Dendritic cell treated with granulocyte-macrophage colony-stimulating factor and Interleukin-4, amounts not matched to agents 40 ng/mL and 50 ng/mL, for 4 days (primary cell): ENCODE measurements at regions not wholly inside any gene's neighbourhood (a gene's known extent, or its start where the extent isn't known, plus 50 kb on each side); places are given as distances from the start of the nearest gene placed in this dataset.

ENCODE experiments used
- H3K27ac Mint-ChIP-seq: one replicate; pipeline ENCODE4 v1.8.0; 2022; ENCODE audit warnings: mild to moderate bottlenecking, mixed read lengths
- H3K27me3 Mint-ChIP-seq: one replicate; pipeline ENCODE4 v1.8.0; 2022; ENCODE audit warnings: mild to moderate bottlenecking, mixed read lengths
- H3K36me3 Mint-ChIP-seq: one replicate; pipeline ENCODE4 v1.8.0; 2022; ENCODE audit warnings: low read depth, mixed read lengths
- H3K4me1 Mint-ChIP-seq: one replicate; pipeline ENCODE4 v1.8.0; 2022; ENCODE audit warnings: low read depth, mixed read lengths
- H3K4me3 Mint-ChIP-seq: one replicate; pipeline ENCODE4 v1.8.0; 2022; ENCODE audit warnings: mild to moderate bottlenecking, moderate library complexity, mixed read lengths
- H3K9me3 Mint-ChIP-seq: one replicate; pipeline ENCODE4 v1.8.0; 2022; ENCODE audit warnings: mixed read lengths
- intact Hi-C: fragments of 100-400 bp; cut with micrococcal nuclease; formaldehyde crosslinking; loops from one replicate; pipeline ENCODE4 v1.15.0; 2022

- intact Hi-C loops: no loop called here
- Mint-ChIP-seq H3K4me3 (no peak overlapping the region), H3K9me3 (no peaks in the 10 kb centered on the region), H3K36me3 (no peaks in the 10 kb centered on the region), H3K27ac (no peak overlapping the region), H3K27me3 (no peaks in the 10 kb centered on the region), H3K4me1 (no peaks in the 10 kb centered on the region)
These were observed 615.5 kb upstream of the ADAMTS5 start for GRCh38 chr21:27582246-27582947.

DNA sequence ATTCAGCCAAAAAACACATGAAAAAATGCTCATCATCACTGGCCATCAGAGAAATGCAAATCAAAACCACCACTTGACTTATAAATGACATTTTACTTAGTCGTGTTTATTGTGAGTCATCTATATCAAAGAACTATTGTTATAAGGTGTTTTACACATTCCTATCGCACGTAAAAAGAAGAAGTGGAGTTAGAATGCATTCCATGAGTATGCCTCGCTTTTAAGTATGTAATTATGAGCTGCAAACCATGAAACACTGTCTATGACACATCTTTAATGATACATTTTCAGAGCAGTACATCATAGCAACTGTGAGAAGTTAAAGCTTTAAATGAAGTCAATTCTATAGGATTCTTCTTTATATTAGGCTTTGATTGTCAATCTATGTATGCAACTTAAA lies 614.3 kb upstream of the ADAMTS5 start:
- H3K4me3 Mint-ChIP-seq: no peak overlapping the region
- no peaks in the 10 kb centered on the region for H3K4me1 Mint-ChIP-seq
- intact Hi-C loops: no loop called here
- H3K9me3 Mint-ChIP-seq: no peaks in the 10 kb centered on the region
- H3K27ac Mint-ChIP-seq: no peak overlapping the region
- H3K36me3 Mint-ChIP-seq: no peaks in the 10 kb centered on the region
- no peaks in the 10 kb centered on the region for H3K27me3 Mint-ChIP-seq

DNA sequence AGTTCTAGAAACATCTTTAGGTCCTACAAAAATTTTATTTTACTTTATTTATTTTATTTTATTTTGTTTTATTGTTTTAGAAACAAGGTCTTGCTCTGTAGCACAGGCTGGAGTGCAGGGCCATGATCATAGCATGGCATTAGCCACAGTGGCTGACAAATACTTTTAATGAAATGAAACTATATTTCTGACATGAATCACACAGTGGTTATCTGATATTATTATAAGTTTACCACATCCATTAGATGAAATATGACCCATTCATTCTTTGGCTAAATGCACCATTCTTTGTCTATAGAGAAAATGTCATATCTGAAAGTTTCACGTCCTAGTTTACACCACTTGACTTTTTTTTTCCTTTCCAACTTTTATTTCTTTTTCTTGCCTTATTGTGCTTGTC lies 613.4 kb upstream of the ADAMTS5 start:
- Mint-ChIP-seq H3K36me3 (no peaks in the 10 kb centered on the region), H3K27me3 (no peaks in the 10 kb centered on the region), H3K27ac (no peak overlapping the region), H3K4me3 (no peak overlapping the region), H3K4me1 (no peaks in the 10 kb centered on the region), H3K9me3 (no peaks in the 10 kb centered on the region)
- intact Hi-C loops: no loop called here

- intact Hi-C loops: no loop called here
- H3K4me1 Mint-ChIP-seq: no peaks in the 10 kb centered on the region
- no peaks in the 10 kb centered on the region for H3K9me3 Mint-ChIP-seq
- no peak overlapping the region for H3K27ac Mint-ChIP-seq
- no peaks in the 10 kb centered on the region for H3K36me3 Mint-ChIP-seq
- no peaks in the 10 kb centered on the region for H3K27me3 Mint-ChIP-seq
- no peak overlapping the region for H3K4me3 Mint-ChIP-seq
These were observed 611.9 kb upstream of the ADAMTS5 start for GRCh38 chr21:27578741-27579265.

GRCh38 chr21:27572696-27573095 lies 605.8 kb upstream of the ADAMTS5 start:
- Mint-ChIP-seq H3K27me3 (no peaks in the 10 kb centered on the region), H3K4me1 (no peaks in the 10 kb centered on the region), H3K9me3 (no peaks in the 10 kb centered on the region), H3K27ac (no peak overlapping the region), H3K36me3 (no peaks in the 10 kb centered on the region), H3K4me3 (no peak overlapping the region)
- intact Hi-C loops: no loop called here

DNA sequence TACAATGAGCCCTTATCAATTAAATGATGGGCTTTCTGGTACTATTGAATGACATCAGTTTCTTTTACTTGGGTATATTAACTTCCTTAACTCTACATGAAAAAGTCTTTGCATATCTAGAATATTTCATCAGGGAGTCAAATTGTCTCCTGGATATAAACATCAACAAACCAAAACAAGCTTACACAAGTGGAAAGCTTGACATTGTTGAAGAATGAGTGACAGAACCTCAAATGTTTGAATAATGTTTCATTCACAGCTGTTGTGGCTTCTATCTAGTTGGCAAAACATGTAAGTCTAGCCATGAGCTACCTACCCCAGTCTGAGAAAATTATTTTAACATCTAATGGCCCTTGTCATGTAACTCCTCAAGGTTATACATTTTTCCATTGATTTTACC lies 604.8 kb upstream of the ADAMTS5 start:
- Mint-ChIP-seq H3K4me3 (no peak overlapping the region), H3K4me1 (no peaks in the 10 kb centered on the region), H3K27me3 (no peaks in the 10 kb centered on the region), H3K27ac (no peak overlapping the region), H3K9me3 (no peaks in the 10 kb centered on the region), H3K36me3 (no peaks in the 10 kb centered on the region)
- intact Hi-C loops: no loop called here

DNA sequence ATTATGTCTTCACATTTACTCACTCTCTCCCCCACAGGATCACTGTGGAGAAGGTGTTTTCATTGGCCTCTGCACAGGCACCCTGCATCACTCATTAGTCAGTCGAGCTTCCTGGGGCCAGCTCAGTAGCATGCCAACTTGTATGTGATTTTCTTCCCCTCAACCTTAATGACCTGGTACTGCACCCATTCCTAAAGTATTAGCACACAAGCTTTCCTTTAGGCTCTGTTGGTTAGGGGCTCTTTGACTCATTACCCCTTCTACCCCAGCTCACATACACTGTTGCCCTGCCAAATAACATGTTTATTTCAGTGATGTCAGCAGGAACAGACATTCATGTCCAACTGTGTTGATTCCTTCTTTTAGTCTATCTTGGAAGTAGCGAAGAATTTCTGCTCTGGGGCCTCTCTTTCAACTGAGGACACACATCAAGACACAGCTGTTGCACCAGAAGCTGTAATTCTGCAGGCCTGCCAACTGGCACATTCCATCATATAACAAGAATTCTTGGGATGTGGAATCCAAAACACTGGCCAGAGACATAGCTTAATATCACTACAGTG lies 603.5 kb upstream of the ADAMTS5 start:
- no peaks in the 10 kb centered on the region for H3K27me3 Mint-ChIP-seq
- no peaks in the 10 kb centered on the region for H3K36me3 Mint-ChIP-seq
- H3K9me3 Mint-ChIP-seq: no peaks in the 10 kb centered on the region
- intact Hi-C loops: no loop called here
- no peak overlapping the region for H3K27ac Mint-ChIP-seq
- H3K4me1 Mint-ChIP-seq: no peaks in the 10 kb centered on the region
- H3K4me3 Mint-ChIP-seq: no peak overlapping the region

- no peak overlapping the region for H3K27ac Mint-ChIP-seq
- no peaks in the 10 kb centered on the region for H3K36me3 Mint-ChIP-seq
- intact Hi-C loops: no loop called here
- no peaks in the 10 kb centered on the region for H3K9me3 Mint-ChIP-seq
- no peaks in the 10 kb centered on the region for H3K4me1 Mint-ChIP-seq
- no peak overlapping the region for H3K4me3 Mint-ChIP-seq
- H3K27me3 Mint-ChIP-seq: no peaks in the 10 kb centered on the region
These were observed 602.9 kb upstream of the ADAMTS5 start for GRCh38 chr21:27569831-27570230.

- Mint-ChIP-seq H3K9me3 (no peaks in the 10 kb centered on the region), H3K27ac (no peak overlapping the region), H3K4me1 (no peaks in the 10 kb centered on the region), H3K27me3 (no peaks in the 10 kb centered on the region), H3K4me3 (no peak overlapping the region), H3K36me3 (no peaks in the 10 kb centered on the region)
- intact Hi-C loops: no loop called here
These were observed 602.2 kb upstream of the ADAMTS5 start for GRCh38 chr21:27569091-27569490.

- intact Hi-C loops: no loop called here
- Mint-ChIP-seq H3K27ac (no peak overlapping the region), H3K4me1 (no peaks in the 10 kb centered on the region), H3K27me3 (no peaks in the 10 kb centered on the region), H3K36me3 (no peaks in the 10 kb centered on the region), H3K4me3 (no peak overlapping the region), H3K9me3 (no peaks in the 10 kb centered on the region)
These were observed 600.5 kb upstream of the ADAMTS5 start for GRCh38 chr21:27567381-27567780.

DNA sequence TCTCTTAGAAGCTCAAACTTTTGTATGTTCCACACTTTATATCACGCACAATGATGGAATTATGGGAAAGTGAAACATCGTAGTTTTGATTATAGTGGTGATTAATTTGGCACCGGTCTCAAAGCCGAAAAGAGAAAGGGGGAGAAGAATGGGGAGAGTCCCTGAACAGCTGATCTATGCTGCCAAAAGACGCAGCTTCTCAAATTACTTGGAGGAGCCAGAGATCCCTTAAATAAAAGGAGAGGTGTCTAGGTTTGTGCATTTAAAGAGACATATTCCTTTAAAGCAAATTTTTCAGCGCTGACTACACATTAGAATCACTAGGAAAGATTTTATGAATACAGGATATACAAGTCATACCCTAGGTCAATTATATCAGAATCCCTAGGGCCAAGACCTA lies 599.6 kb upstream of the ADAMTS5 start:
- no peak overlapping the region for H3K27ac Mint-ChIP-seq
- intact Hi-C loops: no loop called here
- no peaks in the 10 kb centered on the region for H3K36me3 Mint-ChIP-seq
- H3K4me1 Mint-ChIP-seq: no peaks in the 10 kb centered on the region
- no peaks in the 10 kb centered on the region for H3K9me3 Mint-ChIP-seq
- no peaks in the 10 kb centered on the region for H3K27me3 Mint-ChIP-seq
- H3K4me3 Mint-ChIP-seq: no peak overlapping the region

DNA sequence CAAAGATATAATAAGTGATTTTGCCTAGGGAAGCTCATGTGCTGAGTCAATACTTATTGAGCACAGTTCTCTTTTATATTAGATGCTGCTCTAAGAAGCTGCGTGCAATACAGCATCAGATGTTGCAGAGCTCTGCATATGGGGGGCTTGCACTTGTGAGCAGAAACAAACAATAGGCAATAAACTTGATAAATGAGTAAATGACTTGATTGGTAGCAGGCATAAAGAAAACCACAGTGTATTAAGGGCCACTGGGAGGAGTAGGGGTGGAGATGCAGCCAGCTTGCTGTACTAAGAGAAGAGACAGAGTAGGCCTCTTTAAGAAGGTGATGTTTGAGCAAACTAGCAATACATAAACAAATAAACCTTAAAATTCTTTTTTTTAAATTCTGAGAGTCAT lies 598.5 kb upstream of the ADAMTS5 start:
- Mint-ChIP-seq H3K4me3 (no peak overlapping the region), H3K27me3 (no peaks in the 10 kb centered on the region), H3K9me3 (no peaks in the 10 kb centered on the region), H3K27ac (no peak overlapping the region), H3K36me3 (no peaks in the 10 kb centered on the region), H3K4me1 (no peaks in the 10 kb centered on the region)
- intact Hi-C loops: no loop called here

- H3K27me3 Mint-ChIP-seq: no peaks in the 10 kb centered on the region
- intact Hi-C loops: loop anchor here (1.0 kb wide), 1 partner anchor 714 kb away; no protein-coding TSS in a partner anchor
- no peaks in the 10 kb centered on the region for H3K4me1 Mint-ChIP-seq
- H3K27ac Mint-ChIP-seq: no peak overlapping the region
- H3K4me3 Mint-ChIP-seq: no peak overlapping the region
- H3K9me3 Mint-ChIP-seq: no peaks in the 10 kb centered on the region
- H3K36me3 Mint-ChIP-seq: no peaks in the 10 kb centered on the region
These were observed 597.9 kb upstream of the ADAMTS5 start for GRCh38 chr21:27564684-27565301.

GRCh38 chr21:27562303-27562702 lies 595.4 kb upstream of the ADAMTS5 start:
- no peaks in the 10 kb centered on the region for H3K36me3 Mint-ChIP-seq
- no peak overlapping the region for H3K4me3 Mint-ChIP-seq
- intact Hi-C loops: no loop called here
- no peaks in the 10 kb centered on the region for H3K9me3 Mint-ChIP-seq
- no peaks in the 10 kb centered on the region for H3K27me3 Mint-ChIP-seq
- no peak overlapping the region for H3K27ac Mint-ChIP-seq
- no peaks in the 10 kb centered on the region for H3K4me1 Mint-ChIP-seq
